Testis (tissue), 2 donors: ENCODE measurements at regions not wholly inside any gene's neighbourhood (a gene's known extent, or its start where the extent isn't known, plus 50 kb on each side); places are given as distances from the start of the nearest gene placed in this dataset.

Source experiments
- POLR2A ChIP-seq: fragments of 450-650 bp; IDR thresholded peaks from one replicate; pipeline ENCODE4 v1.6.1; 2017; ENCODE audit warnings: antibody characterized with exemption, mild to moderate bottlenecking, moderate library complexity
- TF ChIP-seq, protein P1 (sequence below), 3 experiments: fragments of 450-650 bp in 2 of 3; fragments of 200-600 bp in 1 of 3; sonication (generic) in 1 of 3; IDR thresholded peaks; one replicate each; pipeline ENCODE4 v1.5.1; 2016 to 2019; ENCODE audit warnings: antibody characterized with exemption in 3 of 3, mild to moderate bottlenecking in 2 of 3, moderate library complexity in 1 of 3

DNA sequence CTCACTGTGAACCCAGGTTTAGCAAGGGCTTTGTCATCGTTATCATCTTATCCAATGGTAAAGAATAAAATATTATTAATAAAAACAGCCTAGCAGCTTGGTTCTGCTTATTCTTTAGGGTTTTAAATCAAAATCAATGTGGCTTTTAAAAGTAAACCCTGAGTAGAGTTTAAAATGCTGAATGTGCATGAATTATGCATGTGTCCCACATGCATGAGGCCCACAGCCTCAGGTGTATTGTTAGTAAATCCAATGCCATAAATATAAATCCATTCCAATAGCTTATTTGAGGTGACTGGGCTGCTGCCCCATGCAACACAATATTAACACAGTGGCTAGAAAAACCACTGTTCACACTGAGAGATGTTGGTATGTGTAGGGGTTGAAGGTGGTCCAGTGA is 254.1 kb downstream of the HNMT start:
- TF ChIP-seq POLR2A: no peak
- TF ChIP-seq, protein P1, sequence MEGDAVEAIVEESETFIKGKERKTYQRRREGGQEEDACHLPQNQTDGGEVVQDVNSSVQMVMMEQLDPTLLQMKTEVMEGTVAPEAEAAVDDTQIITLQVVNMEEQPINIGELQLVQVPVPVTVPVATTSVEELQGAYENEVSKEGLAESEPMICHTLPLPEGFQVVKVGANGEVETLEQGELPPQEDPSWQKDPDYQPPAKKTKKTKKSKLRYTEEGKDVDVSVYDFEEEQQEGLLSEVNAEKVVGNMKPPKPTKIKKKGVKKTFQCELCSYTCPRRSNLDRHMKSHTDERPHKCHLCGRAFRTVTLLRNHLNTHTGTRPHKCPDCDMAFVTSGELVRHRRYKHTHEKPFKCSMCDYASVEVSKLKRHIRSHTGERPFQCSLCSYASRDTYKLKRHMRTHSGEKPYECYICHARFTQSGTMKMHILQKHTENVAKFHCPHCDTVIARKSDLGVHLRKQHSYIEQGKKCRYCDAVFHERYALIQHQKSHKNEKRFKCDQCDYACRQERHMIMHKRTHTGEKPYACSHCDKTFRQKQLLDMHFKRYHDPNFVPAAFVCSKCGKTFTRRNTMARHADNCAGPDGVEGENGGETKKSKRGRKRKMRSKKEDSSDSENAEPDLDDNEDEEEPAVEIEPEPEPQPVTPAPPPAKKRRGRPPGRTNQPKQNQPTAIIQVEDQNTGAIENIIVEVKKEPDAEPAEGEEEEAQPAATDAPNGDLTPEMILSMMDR (IDR thresholded peaks at IDR 0.05): no peak
